ENCODE measurements at regions not wholly inside any gene's neighbourhood (a gene's known extent, or its start where the extent isn't known, plus 50 kb on each side); places are given as distances from the start of the nearest gene placed in this dataset.
A peak's percentile ranks its signal among the peaks of the same experiment; 100 is the strongest.

DNA sequence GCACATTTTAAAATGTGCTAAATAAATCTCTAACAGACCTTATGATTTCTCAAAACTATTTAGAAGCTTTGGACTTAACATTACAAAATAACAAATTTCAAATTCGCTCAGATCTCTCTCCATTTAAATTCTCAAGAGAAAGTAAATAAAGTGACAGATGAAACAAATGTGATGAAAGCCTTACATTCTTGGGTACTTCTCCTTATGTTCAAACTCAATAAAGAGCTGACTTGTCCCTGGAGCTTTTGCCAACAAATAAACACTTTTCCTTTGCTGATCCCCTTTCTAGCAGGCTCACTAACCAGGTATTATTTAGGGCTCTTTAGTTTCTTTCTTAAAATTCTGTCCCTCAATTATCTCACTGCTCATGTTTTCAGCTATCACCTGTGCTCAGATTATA, 259.1 kb upstream of the ARPP21 start (continued):
- TF ChIP-seq RAD21 (conservative IDR thresholded peaks at IDR 0.05) (no peak), MXI1 (conservative IDR thresholded peaks at IDR 0.05; ENCODE audit: poor library complexity, severe bottlenecking) (no peak)

DNA sequence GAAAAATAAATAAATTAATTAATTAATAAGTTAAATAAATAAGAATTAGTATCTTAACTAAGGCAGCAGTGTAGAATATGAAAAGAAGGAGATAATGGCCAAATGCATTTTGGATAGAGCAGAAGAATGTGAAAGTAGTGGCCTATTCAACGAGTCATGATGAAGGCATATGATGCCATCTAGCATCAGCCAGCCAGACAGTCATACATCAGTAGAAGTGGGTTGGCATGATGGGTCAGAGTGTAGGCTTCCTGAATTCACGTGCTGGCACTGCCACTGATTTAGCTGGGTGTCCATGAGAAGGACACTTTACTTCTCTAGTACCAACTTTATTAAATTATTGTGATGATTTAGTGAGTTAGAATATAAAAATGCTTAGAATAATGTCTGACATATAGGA, 256.1 kb upstream of the ARPP21 start:
- TF ChIP-seq RAD21 (conservative IDR thresholded peaks at IDR 0.05) (no peak), EZH2 (IDR thresholded peaks at IDR 0.05; ENCODE audit: borderline replicate concordance, insufficient read depth, low read length, poor library complexity, severe bottlenecking) (no peak), CTCF (IDR thresholded peaks at IDR 0.05; ENCODE audit: poor library complexity, severe bottlenecking) (no peak), TAF1 (IDR thresholded peaks at IDR 0.05; ENCODE audit: low read depth) (no peak), MXI1 (conservative IDR thresholded peaks at IDR 0.05; ENCODE audit: poor library complexity, severe bottlenecking) (no peak), SMC3 (conservative IDR thresholded peaks at IDR 0.05; ENCODE audit: poor library complexity) (no peak), REST (IDR thresholded peaks at IDR 0.05; ENCODE audit: borderline replicate concordance) (no peak), EP300 (conservative IDR thresholded peaks at IDR 0.05; ENCODE audit: poor library complexity, severe bottlenecking) (no peak), POLR2AphosphoS5 (IDR thresholded peaks at IDR 0.05) (no peak)
- no peak overlapping the region for H3K9ac ChIP-seq (ENCODE audit: low read length)
- no peak overlapping the region for H2AFZ ChIP-seq (ENCODE audit: low read depth, low read length)
- no peaks in the 10 kb centered on the region for H3K79me2 ChIP-seq (replicated peaks; ENCODE audit: insufficient read depth, low read length)
- H4K20me1 ChIP-seq (ENCODE audit: insufficient read depth), result no peaks in the 10 kb centered on the region
- no peak overlapping the region for H3K4me2 ChIP-seq (ENCODE audit: low read length)
- H3K4me3 ChIP-seq (ENCODE audit: low read length), result no peak overlapping the region
- no peaks in the 10 kb centered on the region for H3K9me2 ChIP-seq (ENCODE audit: insufficient read depth, low read length)
- no peaks in the 10 kb centered on the region for H3K27me3 ChIP-seq (ENCODE audit: insufficient read depth, low read depth, low read length)
- no peaks in the 10 kb centered on the region for H3K9me3 ChIP-seq (ENCODE audit: low read length)
- no peaks in the 10 kb centered on the region for H3K36me3 ChIP-seq (ENCODE audit: insufficient read depth, low read length)
- H3F3A ChIP-seq (ENCODE audit: insufficient read depth, low read length, poor library complexity, severe bottlenecking), result no peaks in the 10 kb centered on the region
- no peak overlapping the region for H3K27ac ChIP-seq (ENCODE audit: low read length)

DNA sequence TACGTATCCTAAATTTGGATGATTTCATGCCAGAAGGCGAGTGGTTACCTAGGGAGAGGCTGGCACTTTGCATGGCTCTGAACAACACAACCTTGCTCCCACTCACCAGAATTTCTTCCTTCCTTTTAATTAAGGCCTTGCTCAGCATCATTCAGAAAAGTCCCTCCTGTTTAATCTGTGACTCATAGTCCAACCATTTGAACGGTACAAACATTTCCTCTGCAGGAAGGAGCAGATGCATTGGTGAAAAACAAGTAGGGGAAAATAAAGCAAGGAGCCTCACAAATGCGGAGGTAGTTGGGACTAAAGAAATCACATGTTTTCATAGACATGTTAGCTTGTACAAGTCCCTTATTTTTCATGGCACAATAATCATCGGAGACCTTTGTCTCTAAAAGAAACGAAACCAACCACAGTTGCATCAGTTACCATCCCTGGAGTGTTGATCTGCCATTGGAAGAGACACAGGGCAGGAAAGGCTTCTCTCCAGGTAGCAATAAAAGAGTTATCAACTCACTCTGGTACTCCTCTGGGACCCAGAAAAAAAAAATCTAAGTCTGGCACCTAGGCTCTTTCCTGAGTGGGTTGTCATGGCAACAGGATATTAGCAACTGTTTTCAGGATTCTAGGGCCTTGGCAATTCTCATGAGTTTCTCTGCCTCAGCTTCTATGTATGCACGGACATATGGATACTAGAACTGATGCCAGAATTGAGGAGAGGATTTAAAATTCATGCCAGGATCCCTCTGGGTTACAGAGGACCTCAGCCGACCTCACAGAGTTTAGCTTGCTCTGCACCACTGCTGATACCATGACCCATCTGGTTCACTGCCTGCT, 255.4 kb upstream of the ARPP21 start:
- no peak for TF ChIP-seq EZH2 (IDR thresholded peaks at IDR 0.05; ENCODE audit: borderline replicate concordance, insufficient read depth, low read length, poor library complexity, severe bottlenecking)
- no peak for TF ChIP-seq MXI1 (conservative IDR thresholded peaks at IDR 0.05; ENCODE audit: poor library complexity, severe bottlenecking)
- no peak for TF ChIP-seq TAF1 (IDR thresholded peaks at IDR 0.05; ENCODE audit: low read depth)
- TF ChIP-seq SMC3 (conservative IDR thresholded peaks at IDR 0.05; ENCODE audit: poor library complexity), result no peak
- TF ChIP-seq EP300 (conservative IDR thresholded peaks at IDR 0.05; ENCODE audit: poor library complexity, severe bottlenecking), result peak; percentile 15
- no peak for TF ChIP-seq POLR2AphosphoS5 (IDR thresholded peaks at IDR 0.05)
- no peak for TF ChIP-seq REST (IDR thresholded peaks at IDR 0.05; ENCODE audit: borderline replicate concordance)
- TF ChIP-seq RAD21 (conservative IDR thresholded peaks at IDR 0.05), result peak; percentile 8
- TF ChIP-seq CTCF (IDR thresholded peaks at IDR 0.05; ENCODE audit: poor library complexity, severe bottlenecking), result no peak
- Histone ChIP-seq H3K36me3 (ENCODE audit: insufficient read depth, low read length) (no peaks in the 10 kb centered on the region), H2AFZ (ENCODE audit: low read depth, low read length) (no peak overlapping the region), H3F3A (ENCODE audit: insufficient read depth, low read length, poor library complexity, severe bottlenecking) (no peaks in the 10 kb centered on the region), H3K4me3 (ENCODE audit: low read length) (peak overlapping the region; percentile 37), H3K79me2 (replicated peaks; ENCODE audit: insufficient read depth, low read length) (no peaks in the 10 kb centered on the region), H3K4me2 (ENCODE audit: low read length) (no peak overlapping the region), H3K27ac (ENCODE audit: low read length) (peak overlapping the region; percentile 40), H3K9me3 (ENCODE audit: low read length) (no peaks in the 10 kb centered on the region), H3K9ac (ENCODE audit: low read length) (no peak overlapping the region), H4K20me1 (ENCODE audit: insufficient read depth) (no peaks in the 10 kb centered on the region), H3K9me2 (ENCODE audit: insufficient read depth, low read length) (no peaks in the 10 kb centered on the region), H3K27me3 (ENCODE audit: insufficient read depth, low read depth, low read length) (no peaks in the 10 kb centered on the region)

All from neural cell (in vitro differentiated cells).